GM12874 (cell line): ENCODE measurements at regions not wholly inside any gene's neighbourhood (a gene's known extent, or its start where the extent isn't known, plus 50 kb on each side); places are given as distances from the start of the nearest gene placed in this dataset.

Experiments
- TF ChIP-seq, protein P1 (sequence below): IDR thresholded peaks from 2 replicates; pipeline ENCODE4 v1.5.1; 2011; ENCODE audit warnings: low read depth, mild to moderate bottlenecking, control low read depth, low read length, moderate library complexity; ENCODE audit not compliant: insufficient read depth

DNA sequence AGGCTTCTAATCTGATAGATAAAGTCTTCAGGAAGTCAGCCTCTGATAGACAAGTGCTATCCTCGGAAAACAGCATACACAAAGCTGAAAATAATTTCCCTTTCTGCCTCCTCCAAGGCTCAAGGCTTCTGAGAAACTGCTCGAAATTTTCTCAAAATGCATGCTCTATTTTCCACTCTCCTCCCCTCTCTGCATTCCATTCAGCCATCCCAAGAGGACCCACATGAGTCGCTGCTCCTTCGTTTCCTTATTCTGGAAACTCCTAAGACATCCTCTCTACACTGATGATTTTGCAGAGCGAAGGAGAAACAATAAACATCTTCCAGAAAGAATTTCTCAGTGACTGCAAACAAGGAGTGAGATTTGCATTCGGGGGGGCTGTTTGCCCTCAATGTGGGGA is 92.2 kb upstream of the SFSWAP start:
- TF ChIP-seq, protein P1, sequence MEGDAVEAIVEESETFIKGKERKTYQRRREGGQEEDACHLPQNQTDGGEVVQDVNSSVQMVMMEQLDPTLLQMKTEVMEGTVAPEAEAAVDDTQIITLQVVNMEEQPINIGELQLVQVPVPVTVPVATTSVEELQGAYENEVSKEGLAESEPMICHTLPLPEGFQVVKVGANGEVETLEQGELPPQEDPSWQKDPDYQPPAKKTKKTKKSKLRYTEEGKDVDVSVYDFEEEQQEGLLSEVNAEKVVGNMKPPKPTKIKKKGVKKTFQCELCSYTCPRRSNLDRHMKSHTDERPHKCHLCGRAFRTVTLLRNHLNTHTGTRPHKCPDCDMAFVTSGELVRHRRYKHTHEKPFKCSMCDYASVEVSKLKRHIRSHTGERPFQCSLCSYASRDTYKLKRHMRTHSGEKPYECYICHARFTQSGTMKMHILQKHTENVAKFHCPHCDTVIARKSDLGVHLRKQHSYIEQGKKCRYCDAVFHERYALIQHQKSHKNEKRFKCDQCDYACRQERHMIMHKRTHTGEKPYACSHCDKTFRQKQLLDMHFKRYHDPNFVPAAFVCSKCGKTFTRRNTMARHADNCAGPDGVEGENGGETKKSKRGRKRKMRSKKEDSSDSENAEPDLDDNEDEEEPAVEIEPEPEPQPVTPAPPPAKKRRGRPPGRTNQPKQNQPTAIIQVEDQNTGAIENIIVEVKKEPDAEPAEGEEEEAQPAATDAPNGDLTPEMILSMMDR: no peak

DNA sequence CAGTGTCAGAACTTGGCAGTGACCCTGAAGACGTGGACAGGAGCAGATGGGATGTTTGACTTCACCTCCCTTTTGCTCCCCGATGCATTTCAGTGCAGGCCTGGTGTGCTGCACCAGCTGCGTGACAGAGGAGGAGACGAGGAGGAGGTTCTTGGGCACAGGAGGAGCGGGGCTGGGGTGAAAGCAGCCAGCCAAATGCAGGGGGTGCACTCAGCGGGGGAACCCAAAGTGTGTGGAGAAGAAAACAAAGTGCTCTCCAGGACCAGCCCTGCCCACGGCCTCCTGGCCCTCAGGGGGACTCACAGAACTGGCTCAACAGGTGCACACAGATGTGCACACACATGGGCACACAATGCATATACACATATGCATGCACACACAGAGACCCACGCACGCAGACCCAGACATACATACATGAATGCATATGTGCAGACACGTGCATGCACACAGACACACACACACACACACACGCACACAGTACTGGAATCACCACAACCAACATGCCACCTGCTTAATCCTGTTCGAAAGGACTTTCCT is 91.7 kb upstream of the SFSWAP start:
- TF ChIP-seq, protein P1: no peak

DNA sequence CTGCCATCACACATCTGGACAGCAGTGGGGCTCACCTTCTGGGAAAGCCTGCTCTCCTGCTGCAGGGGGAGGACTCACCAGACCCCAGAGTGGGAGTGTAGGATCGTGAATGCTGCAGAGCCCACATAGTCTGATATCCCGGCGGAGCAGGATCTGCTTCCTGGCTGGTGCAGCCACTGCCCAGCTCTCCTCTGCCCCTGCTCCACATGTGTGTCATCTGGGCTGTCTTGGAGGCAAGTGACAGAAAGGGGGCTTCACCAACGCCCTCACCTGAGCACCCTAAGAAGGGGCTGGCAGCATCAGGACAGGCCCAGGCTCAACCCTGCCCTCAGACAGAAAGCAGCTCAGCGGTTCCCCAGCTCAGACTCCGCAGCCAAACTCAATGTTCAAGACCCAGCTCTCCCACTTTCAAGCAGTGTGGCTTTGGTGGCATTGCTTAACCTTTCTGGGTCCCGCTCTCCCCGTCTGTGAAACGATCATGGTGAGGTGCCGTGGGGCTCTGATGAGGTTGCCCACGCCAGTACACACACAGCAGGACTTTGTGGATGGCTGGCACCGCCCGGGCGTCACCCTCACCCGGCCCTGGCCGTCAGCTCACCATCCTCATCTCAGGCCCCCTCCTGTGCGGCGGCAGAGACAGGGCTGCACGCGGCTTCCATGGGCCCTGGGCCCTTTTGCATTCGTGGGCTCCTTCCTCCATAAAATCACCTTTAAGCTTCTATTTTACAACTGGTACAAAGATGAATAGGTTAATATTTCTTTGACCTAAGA is 91.0 kb upstream of the SFSWAP start:
- TF ChIP-seq, protein P1: no peak

DNA sequence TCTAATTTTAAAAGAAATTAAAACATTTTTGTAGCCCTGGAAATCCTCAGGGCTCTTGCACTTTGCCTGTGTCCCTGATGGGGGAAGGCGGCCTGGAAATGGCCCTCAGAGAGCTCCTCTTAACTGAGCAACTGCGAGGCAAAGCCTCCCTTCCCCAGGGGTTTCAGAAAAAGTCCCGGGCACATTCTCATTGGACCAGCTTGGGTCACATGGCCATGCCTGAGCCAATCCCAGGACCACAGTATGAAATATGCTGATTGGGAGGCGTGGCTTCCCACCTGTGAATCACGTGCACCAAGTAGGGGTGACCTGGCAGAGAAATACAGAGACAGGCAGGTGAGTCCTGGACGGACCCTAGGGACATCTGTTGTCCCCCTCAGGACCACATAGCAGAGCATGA is 90.4 kb upstream of the SFSWAP start:
- TF ChIP-seq, protein P1: no peak

DNA sequence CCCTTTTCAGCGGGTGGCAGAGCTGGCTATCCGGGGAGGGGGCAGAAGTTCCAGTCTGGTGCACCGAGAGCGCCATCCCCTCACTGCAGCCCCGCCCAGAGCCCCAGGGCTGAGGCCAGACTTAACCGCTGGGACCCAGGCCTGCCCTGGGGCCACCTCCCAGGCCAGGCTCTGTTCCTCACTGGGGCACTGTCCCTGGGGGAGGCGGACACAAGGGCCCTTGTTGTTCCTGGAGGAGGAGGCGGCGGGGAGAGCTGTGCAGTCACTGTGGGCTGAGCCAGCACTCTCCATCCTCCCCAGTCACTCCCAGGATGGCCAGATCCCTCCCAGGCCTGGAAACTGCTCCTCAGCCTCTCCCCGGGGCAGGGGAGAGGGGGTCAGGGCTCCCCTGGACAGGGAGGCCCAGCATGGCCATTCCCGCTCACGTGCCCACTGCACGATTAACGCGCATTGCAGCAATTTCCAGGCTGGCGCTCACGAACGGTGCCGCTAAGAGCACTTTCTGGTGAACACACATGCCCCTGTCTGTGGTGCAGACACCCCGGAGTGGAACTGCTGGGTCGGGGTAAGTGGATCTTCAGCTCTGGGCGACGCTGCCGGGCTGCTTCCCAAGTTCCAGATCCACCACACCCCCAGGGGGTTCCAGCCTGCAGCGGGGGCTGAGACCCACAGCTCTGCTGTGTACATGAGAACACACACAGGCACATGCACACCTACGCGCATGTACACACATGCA is 89.8 kb upstream of the SFSWAP start:
- TF ChIP-seq, protein P1: no peak

DNA sequence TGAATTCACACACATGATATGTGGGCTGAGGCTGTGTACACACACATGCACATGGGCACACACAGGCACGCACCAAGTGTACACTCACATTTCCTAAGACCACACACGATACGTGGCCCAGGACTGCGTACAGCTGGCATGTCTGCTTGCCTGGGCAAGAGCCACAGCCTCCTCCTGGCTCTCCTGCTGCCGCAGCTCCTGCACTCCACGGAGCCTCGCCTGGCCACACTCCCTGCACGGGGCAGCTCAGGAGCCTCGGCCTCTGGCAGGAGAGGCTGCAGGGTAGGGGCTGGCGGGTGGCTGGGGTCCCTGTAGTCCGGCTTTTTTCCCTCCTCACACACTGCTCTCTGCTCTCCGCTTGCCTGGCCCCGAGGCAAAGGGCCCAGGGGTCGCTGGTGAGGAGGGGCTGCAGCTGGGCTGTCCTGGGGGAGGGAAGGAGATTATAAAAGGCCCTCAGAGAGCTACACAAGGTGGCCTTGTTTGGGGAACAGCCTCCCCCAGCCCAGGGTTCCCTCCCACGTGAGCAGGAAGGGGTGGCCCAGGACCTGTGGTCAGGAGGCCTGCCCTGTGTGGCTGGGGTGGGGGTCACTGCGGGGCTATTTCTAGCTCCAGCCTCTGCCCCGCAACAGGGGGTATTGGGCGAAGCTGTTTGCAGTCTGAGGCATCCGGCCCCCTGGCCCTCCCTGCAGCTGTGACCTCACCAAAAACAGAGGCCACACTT is 89.0 kb upstream of the SFSWAP start:
- TF ChIP-seq, protein P1: no peak

DNA sequence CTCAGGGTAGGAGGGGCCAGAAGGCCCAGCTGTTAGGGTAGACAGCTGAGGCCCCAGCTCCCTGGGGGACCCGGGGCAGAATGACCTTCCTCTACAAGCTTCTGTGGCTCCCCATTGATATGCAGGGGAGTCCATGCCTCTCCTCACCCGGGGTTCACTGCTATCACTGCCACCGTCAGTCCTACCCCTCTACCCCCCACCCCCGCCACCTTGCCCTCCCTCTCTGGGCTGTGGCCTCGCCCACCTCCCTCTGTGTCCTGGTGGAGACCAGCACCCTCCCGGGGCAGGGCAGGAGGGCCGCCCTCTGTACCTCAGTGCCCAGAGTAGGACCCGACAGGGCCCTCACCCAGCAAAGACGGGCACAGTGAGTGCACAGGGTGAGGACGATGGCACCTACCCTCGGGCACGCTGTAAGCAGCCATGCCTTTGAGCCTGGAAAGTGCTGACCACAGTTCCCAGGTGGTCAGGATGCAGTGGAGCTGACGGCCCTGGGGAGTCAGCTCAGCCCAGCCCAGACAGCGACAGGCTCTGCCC is 88.4 kb upstream of the SFSWAP start:
- TF ChIP-seq, protein P1: no peak
